ENCODE measurements at regions not wholly inside any gene's neighbourhood (a gene's known extent, or its start where the extent isn't known, plus 50 kb on each side); places are given as distances from the start of the nearest gene placed in this dataset.

- TF ChIP-seq RCOR1 (IDR thresholded peaks at IDR 0.05; ENCODE audit: low read length) (no peak), FOXM1 (IDR thresholded peaks at IDR 0.05; ENCODE audit: low read depth) (no peak), EZH2phosphoT487 (IDR thresholded peaks at IDR 0.05; ENCODE audit: borderline replicate concordance, low read depth) (no peak), TCF12 (IDR thresholded peaks at IDR 0.05) (no peak)
- TF ChIP-seq, protein P1, sequence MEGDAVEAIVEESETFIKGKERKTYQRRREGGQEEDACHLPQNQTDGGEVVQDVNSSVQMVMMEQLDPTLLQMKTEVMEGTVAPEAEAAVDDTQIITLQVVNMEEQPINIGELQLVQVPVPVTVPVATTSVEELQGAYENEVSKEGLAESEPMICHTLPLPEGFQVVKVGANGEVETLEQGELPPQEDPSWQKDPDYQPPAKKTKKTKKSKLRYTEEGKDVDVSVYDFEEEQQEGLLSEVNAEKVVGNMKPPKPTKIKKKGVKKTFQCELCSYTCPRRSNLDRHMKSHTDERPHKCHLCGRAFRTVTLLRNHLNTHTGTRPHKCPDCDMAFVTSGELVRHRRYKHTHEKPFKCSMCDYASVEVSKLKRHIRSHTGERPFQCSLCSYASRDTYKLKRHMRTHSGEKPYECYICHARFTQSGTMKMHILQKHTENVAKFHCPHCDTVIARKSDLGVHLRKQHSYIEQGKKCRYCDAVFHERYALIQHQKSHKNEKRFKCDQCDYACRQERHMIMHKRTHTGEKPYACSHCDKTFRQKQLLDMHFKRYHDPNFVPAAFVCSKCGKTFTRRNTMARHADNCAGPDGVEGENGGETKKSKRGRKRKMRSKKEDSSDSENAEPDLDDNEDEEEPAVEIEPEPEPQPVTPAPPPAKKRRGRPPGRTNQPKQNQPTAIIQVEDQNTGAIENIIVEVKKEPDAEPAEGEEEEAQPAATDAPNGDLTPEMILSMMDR (IDR thresholded peaks at IDR 0.05) = no peak
These were observed 78.5 kb downstream of the MDH1 start for GRCh38 chr2:63667132-63667700.

Data from SK-N-SH (cell line).